Renal pelvis (tissue), 1 donor: ENCODE measurements at regions not wholly inside any gene's neighbourhood (a gene's known extent, or its start where the extent isn't known, plus 50 kb on each side); places are given as distances from the start of the nearest gene placed in this dataset.
"Not testable (repeated sequence)": the region's sequence is repeated elsewhere in the genome, so short reads cannot be mapped to it uniquely, and the experiment has no call there.

ENCODE experiments used
- DNase-seq: peaks from one replicate; pipeline ENCODE4 v3.0.0-alpha.2; 2013

- not testable (repeated sequence) for DNase-seq
These were observed 110.6 kb downstream of the RPIA start for GRCh38 chr2:88802026-88802425.

DNA sequence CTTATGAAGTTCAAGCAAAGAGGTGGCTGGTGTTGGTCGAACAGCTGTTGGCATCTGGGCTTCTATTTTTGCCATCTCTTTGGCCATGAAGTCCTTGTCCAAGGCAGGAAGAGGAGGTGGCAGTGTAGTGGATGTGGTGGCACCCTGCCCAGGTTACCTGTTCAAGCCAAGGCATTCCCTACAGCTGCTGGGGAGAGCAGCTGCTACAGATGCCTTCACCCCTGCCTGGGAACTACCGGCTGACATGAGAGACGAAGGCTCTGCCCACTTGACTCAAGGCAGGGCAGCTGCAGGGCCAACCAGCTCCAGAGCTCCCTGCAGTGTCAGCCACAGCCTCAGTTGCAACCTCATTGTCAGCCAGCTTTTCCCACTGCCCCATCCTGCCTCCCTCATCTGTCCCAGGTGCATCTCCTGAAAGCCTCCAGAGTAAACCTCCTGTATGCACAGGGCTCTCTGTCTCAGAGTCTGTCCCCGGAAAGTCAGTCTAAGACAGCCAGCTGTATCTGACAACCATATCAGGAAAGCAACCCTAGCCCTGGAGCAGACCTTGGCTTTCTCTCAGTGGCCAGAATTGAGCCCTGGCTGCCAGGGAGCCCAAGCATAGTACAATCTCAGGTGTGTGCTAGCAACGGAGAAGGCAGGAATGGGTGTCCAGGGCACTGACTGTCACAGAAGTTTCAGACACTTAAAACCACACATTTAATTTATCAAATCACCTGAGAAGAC lies 115.9 kb downstream of the RPIA start:
- DNase-seq, result no peak

GRCh38 chr2:88808083-88808482 lies 116.6 kb downstream of the RPIA start:
- DNase-seq, result no peak

DNA sequence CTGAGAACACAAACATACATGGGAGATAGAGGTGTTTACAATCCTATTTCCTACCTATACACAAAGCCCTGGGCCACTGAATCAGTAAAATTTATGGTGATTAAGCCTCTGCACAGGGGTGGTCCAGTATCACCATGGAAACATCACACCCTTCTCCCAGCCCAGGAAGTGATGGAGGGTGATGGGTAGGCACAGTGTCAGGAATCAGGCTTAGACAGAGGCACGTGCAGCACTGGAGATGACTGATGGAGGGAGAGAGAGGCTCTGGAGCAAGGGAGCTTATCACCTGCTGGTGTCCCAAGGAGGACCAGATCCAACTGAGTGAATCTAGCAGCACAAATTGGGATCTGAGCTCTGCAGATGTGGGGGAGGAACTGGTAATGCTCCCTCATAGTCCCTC lies 117.2 kb downstream of the RPIA start:
- DNase-seq, result no peak

DNA sequence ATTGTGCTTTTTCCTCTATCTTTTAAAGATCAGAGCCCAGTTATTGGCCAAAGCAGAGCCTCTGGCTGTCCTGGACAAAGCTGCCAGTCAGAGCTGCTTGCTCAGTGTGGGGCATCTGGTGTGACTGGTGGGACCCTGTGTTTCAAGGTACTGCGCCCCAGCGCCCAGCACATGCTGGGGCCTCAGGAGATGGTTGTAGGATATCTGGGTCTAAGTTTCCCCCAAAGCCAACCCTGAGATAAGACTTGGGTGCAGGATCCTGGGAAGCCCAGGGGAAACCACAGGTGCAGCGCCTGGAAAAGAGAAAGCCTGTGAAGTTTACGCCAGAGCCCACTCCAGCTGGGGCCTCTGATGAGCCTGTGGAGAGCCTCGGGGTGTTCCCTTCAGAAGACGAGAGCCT lies 117.7 kb downstream of the RPIA start:
- no peak for DNase-seq

DNA sequence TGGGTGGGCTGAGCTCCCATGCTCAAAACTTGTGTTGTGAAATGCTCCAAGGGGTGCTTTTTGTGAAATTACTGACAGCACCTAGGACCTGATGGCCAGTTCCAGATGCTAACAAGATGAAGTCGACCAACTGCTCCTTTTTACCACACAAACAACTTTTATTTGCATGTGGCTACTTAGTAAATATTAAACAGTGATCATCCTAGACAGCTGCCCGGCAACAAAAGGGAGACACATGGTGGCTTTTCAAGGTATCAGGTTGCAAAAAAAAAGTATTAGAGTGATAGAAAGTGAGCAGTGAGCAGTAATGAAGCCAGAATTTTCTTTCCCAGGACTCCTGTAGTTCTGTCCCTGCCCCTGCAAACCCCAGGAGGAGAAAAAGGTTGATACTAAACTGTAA lies 118.5 kb downstream of the RPIA start:
- no peak for DNase-seq

GRCh38 chr2:88810488-88810887 lies 119.0 kb downstream of the RPIA start:
- no peak for DNase-seq

- DNase-seq, result no peak
These were observed 119.8 kb downstream of the RPIA start for GRCh38 chr2:88811233-88811632.

- no peak for DNase-seq
These were observed 120.2 kb downstream of the RPIA start for GRCh38 chr2:88811681-88812080.

DNA sequence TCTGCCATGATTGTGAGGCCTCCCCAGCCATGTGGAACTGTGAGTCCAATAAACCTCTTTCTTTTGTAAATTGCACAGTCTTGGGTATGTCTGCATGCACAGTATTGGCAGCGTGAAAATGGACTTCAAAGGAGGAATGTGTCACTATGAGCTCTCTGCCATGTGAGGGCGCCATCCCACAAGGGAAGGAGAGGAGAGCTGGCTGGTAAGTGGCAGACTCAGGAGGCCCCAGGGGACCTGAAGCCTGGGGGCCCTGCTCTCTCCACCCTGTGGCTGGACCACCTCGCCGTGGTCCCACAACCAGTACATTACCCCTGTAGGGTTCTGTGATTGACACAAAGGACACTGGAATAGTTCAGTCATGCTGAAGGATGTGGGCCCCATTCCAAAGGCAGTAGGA lies 122.1 kb downstream of the RPIA start:
- DNase-seq, result no peak

DNA sequence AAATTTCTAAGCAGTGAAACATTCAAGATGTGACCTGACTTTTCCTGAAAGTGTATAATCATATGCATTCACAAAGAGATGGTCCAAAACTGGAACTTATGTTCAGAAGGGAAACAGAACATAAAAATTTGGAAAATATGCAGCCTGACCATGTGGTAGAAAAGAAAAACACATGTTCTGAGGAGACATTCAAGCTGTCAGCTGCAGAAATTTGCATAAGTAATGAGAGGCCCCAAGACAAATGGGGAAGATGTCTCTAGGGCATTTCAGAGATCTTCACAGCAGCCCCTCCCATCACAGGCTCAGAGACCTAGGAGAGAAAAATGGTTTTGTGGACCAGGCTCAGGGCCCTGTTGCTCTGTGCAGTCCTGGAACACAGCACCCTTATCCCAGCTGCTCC lies 123.8 kb downstream of the RPIA start:
- no peak for DNase-seq

DNA sequence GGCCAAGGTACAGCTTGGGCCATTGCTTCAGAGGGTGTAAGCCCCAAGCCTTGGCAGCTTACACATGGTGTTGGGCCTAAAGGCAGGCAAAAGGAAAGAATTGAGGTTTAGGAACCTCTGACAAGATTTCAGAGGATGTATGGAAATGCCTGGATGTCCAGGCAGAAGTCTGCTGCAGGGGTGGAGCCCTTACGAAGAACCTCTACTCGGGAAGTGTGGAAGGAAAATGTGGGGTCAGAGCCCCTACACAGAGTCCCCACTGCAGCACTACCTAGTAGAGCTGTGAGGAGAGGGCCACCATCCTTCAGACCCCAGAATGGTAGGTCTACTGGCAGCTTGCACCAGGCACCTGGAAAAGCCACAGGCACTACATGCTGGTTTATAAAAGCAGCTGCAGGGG lies 124.2 kb downstream of the RPIA start:
- DNase-seq, result no peak

DNA sequence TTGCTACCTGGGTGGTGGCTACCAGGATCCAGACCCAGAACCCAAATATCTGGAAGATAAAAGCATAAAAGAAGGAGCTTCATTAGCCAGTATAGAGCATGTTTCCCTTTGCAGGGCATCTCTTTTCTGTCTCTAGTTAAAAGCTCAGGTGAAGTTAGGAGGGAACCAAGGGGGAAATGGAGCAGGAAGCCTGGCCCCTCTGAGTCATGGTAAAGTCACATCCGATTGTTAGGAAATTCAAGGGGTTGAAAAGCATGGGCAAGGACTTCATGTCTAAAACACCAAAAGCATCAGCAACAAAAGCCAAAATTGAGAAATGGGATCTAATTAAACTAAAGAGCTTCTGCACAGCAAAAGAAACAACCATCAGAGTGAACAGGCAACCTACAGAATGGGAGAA lies 126.9 kb downstream of the RPIA start:
- no peak for DNase-seq

GRCh38 chr2:88824951-88825350 lies 133.5 kb downstream of the RPIA start:
- no peak for DNase-seq

DNA sequence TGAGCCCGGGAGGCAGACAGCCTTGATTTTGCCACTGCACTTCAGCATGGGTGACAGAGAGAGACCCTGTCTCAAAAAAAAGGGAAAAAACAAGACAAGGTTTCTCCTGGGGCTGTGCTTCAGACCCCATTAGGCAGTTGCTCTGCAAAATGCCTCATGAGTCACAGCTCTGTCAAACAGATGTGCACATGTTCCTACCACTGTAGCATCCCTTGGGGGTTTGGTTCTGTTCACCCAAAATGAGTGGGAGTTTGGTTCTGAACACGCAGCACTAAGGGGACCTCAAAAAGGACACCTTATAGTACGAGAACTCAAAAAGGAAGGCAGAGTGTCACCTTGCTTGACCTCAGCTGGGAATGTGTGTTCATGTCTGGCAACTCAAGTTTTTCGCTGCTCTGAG lies 134.9 kb downstream of the RPIA start:
- DNase-seq, result no peak

- no peak for DNase-seq
These were observed 136.3 kb downstream of the RPIA start for GRCh38 chr2:88827821-88828220.

- no peak for DNase-seq
These were observed 137.1 kb downstream of the RPIA start for GRCh38 chr2:88828397-88829137.

DNA sequence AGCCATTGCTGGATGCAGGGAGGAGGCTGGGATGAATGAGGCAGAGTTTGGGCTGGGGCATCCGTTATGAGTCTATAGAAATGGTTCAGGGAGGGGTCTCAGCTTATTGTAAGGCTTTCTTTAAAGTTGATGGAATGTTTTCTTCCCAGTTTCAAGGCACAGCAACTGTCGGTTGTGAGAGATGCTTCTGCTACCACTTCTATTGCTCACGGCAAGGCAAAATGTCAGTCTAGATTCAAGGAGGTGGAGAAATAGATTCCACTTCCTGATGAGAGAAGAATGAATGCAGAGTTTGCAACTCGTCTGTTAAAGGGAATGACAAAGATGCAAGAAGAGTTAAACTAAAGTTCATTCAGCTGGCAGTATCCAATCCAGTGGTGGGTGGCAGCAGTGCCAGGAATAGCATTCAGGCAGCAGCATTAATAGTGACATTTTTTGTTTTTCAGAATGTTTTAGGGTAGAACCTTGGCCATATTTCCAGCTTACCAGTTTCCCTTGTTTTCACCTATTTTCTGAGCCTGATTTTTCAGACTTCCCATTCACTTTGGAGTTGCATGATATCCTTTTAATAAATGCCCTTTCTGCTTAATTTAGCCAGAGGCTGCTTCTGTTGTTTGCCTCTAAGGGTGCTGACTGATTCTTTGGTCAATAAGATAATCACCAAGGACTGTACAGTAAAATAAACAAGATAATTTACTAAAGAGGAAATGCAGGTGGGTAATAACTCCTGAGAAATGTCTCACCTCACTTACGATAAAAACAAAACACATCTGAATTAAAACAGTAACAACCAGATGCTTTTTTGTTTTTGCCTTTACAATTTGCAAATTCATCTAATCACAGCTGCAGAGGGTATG lies 138.4 kb downstream of the RPIA start:
- no peak for DNase-seq

GRCh38 chr2:88831071-88831791 lies 139.8 kb downstream of the RPIA start:
- DNase-seq, result no peak

DNA sequence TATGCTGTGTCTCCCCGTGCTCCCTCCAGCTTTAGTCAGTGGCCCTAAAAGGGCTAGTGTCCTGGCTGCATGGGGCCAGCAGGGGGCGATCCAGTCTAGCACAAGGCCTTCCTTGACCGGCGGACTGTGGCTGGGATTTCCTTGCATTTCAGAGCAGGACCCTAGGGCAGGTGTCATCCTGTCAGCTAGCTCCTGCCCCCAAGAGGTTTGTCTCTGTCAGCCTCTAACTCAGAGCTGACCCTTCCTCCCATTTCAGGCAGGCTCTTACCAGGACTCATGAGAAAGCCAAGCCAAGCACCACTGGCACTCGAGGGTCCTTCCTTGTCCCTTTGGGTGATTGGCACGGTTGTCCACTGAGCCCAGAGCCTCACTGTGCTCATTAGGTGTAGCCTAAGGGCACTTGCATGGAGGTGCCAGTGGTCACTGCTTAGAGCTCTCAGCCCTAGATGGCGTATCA lies 140.3 kb downstream of the RPIA start:
- DNase-seq, result no peak

GRCh38 chr2:88832311-88832991 lies 141.0 kb downstream of the RPIA start:
- DNase-seq, result no peak
